ENCODE measurements at regions not wholly inside any gene's neighbourhood (a gene's known extent, or its start where the extent isn't known, plus 50 kb on each side); places are given as distances from the start of the nearest gene placed in this dataset.

DNA sequence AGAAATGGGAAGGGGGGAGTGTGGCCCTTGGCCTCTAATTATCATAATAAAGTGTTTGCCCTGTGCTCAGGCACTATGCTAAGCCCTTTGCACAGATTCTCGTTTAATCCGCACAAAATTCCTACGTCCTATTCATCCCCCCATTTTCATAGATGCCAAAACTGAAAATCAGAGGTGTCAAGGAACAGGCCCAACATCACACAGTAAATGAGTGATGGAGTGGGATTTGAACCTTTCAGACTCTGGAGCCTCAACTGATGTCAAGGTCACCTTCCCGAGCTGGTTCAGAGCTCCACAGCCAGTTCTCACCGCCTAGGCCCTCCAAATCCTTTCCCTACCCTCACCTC is 80.7 kb downstream of the IRF2BPL start:
- peak overlapping the region; percentile 23 for H3K27ac ChIP-seq (ENCODE audit: low read length)
- Mint-ChIP-seq H3K27me3 (ENCODE audit: low read depth in 2 of 2) (no peaks in the 10 kb centered on the region), H3K4me3 (no peak overlapping the region), H3K27ac (peak overlapping the region; percentile 89), H3K4me1 (peaks cover 13 to 23% of the 10 kb centered on the region in 2 donors), H3K36me3 (no peaks in the 10 kb centered on the region), H3K9me3 (no peaks in the 10 kb centered on the region)
- DNase-seq (no peak), ATAC-seq (no peak)
- no peak overlapping the region for H3K4me3 ChIP-seq (ENCODE audit: low read length)
- intact Hi-C loops (cut with micrococcal nuclease) = loop anchor here (1.0 kb wide), 1 partner anchor 13 kb away; no protein-coding TSS in a partner anchor
- H3K4me1 ChIP-seq (ENCODE audit: control insufficient read depth, insufficient read depth, low read length) = peaks cover 32% of the 10 kb centered on the region
- TF ChIP-seq, protein P1, sequence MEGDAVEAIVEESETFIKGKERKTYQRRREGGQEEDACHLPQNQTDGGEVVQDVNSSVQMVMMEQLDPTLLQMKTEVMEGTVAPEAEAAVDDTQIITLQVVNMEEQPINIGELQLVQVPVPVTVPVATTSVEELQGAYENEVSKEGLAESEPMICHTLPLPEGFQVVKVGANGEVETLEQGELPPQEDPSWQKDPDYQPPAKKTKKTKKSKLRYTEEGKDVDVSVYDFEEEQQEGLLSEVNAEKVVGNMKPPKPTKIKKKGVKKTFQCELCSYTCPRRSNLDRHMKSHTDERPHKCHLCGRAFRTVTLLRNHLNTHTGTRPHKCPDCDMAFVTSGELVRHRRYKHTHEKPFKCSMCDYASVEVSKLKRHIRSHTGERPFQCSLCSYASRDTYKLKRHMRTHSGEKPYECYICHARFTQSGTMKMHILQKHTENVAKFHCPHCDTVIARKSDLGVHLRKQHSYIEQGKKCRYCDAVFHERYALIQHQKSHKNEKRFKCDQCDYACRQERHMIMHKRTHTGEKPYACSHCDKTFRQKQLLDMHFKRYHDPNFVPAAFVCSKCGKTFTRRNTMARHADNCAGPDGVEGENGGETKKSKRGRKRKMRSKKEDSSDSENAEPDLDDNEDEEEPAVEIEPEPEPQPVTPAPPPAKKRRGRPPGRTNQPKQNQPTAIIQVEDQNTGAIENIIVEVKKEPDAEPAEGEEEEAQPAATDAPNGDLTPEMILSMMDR (IDR thresholded peaks at IDR 0.05) = no peak
- H3K36me3 ChIP-seq (ENCODE audit: control insufficient read depth, insufficient read depth, low read length) = no peaks in the 10 kb centered on the region
- no peaks in the 10 kb centered on the region for H3K9me3 ChIP-seq (ENCODE audit: control insufficient read depth, insufficient read depth, low read length)
- H3K27me3 ChIP-seq (ENCODE audit: control insufficient read depth, insufficient read depth, low read length) = no peaks in the 10 kb centered on the region
- 95% methylated on average over 4 of the region's 5 CpGs for WGBS (ENCODE audit: insufficient coverage)

DNA sequence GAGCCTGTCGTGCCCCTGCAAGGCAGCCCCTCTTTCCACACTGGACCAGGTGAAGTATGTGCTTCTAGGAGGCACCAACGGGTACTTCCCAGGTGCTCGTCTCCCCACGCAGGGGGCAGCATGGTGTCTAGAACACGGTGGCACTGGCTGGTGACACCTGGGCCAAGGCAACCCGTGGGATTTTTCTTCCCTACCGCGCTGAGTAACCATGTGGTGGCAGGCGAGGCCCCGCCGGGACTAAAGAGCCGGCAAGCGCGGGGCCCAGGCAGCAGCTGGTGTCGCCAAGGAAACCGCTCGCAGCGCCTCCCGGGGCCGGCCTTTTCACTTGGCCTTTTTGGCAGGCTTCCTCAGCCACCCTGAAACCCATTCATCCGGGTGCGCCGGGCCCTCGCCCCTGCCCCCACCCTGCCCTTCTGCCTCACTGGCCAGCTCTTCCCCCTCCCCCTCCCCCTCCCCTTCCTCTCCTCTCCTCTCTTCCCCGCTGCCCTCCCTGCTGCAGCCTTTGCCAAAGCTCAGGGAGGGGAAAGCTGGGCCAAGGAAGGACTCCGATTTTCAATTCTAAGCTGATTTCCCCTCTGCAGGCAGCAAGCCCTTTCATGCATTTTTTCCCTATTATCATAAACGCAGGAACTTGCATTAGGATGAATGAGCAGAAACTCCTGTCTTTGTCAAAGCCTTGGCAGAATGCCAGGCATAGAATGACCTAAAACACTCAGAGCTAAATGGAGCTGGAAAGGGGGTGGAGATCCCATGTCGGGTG is 81.2 kb downstream of the IRF2BPL start:
- no peaks in the 10 kb centered on the region for H3K27me3 Mint-ChIP-seq (ENCODE audit: low read depth in 2 of 2)
- ATAC-seq (peak; percentile 86 to 97 (median 91)), DNase-seq (peak; percentile 68 to 90)
- intact Hi-C loops (cut with micrococcal nuclease) = loop anchor here (1.0 kb wide), 1 partner anchor 14 kb away; no protein-coding TSS in a partner anchor
- no peaks in the 10 kb centered on the region for H3K9me3 Mint-ChIP-seq
- Histone ChIP-seq H3K27me3 (ENCODE audit: control insufficient read depth, insufficient read depth, low read length) (no peaks in the 10 kb centered on the region), H3K9me3 (ENCODE audit: control insufficient read depth, insufficient read depth, low read length) (no peaks in the 10 kb centered on the region), H3K27ac (ENCODE audit: low read length) (peak overlapping the region; percentile 34), H3K36me3 (ENCODE audit: control insufficient read depth, insufficient read depth, low read length) (no peaks in the 10 kb centered on the region), H3K4me3 (ENCODE audit: low read length) (no peak overlapping the region), H3K4me1 (ENCODE audit: control insufficient read depth, insufficient read depth, low read length) (peaks cover 29% of the 10 kb centered on the region)
- no peaks in the 10 kb centered on the region for H3K36me3 Mint-ChIP-seq
- H3K27ac Mint-ChIP-seq = peak overlapping the region; percentile 89
- peak overlapping the region; percentile 37 for H3K4me3 Mint-ChIP-seq
- 6% methylated on average over 28 of the region's 28 CpGs for WGBS (ENCODE audit: insufficient coverage)
- H3K4me1 Mint-ChIP-seq = peaks cover 13 to 23% of the 10 kb centered on the region in 2 donors
- TF ChIP-seq, protein P1 (IDR thresholded peaks at IDR 0.05) = peak; percentile 44

DNA sequence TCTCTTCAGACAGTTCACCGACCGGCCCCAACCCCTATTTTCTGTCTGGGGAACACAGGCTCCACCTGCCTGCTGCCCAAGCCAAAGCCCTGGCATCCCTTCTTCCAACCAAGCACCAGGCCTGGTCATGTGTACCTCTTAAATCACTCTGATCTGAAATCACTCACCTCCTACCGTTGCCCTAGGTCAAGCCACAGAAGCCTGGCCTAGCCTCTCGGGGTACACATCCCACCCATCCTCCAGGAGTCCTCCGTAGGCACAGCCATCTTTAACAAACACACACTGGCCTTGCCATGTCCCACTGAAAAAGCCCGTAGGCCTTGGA is 81.8 kb downstream of the IRF2BPL start:
- WGBS (ENCODE audit: insufficient coverage) = 78% methylated on average over 6 of the region's 6 CpGs
- peak overlapping the region; percentile 37 for H3K4me3 Mint-ChIP-seq
- Histone ChIP-seq H3K9me3 (ENCODE audit: control insufficient read depth, insufficient read depth, low read length) (no peaks in the 10 kb centered on the region), H3K4me1 (ENCODE audit: control insufficient read depth, insufficient read depth, low read length) (peaks cover 29% of the 10 kb centered on the region), H3K27me3 (ENCODE audit: control insufficient read depth, insufficient read depth, low read length) (no peaks in the 10 kb centered on the region), H3K36me3 (ENCODE audit: control insufficient read depth, insufficient read depth, low read length) (no peaks in the 10 kb centered on the region), H3K27ac (ENCODE audit: low read length) (peak overlapping the region; percentile 34), H3K4me3 (ENCODE audit: low read length) (no peak overlapping the region)
- TF ChIP-seq, protein P1 (IDR thresholded peaks at IDR 0.05) = no peak
- no peaks in the 10 kb centered on the region for H3K27me3 Mint-ChIP-seq (ENCODE audit: low read depth in 2 of 2)
- DNase-seq = no peak
- peak overlapping the region; percentile 89 for H3K27ac Mint-ChIP-seq
- peak in 1 of 3 donors; percentile 10 for ATAC-seq
- no peaks in the 10 kb centered on the region for H3K9me3 Mint-ChIP-seq
- no peaks in the 10 kb centered on the region for H3K36me3 Mint-ChIP-seq
- H3K4me1 Mint-ChIP-seq = peaks cover 13 to 23% of the 10 kb centered on the region in 2 donors
- intact Hi-C loops (cut with micrococcal nuclease) = loop anchor here (1.0 kb wide), 1 partner anchor 15 kb away; no protein-coding TSS in a partner anchor

DNA sequence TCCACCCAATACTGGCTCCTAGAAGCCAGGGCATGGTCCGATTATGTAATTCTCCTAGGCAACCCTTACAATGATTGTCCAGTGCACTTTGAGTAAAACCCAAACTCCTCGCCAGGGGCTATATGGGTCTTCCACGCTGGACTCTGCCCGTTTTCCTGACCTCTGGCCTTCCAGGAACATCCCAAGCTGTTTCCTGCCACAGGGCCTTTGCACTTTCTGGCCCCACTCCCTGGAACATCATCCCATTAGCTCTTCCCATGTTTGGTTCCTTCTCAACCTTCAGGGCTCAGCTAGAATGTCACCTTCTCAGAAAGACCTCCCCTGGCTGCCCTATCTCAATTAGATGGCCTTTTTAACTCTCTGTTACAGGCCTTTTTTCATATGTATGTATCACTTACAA is 85.4 kb downstream of the IRF2BPL start:
- peaks cover 17% of the 10 kb centered on the region for H3K4me1 ChIP-seq (ENCODE audit: control insufficient read depth, insufficient read depth, low read length)
- intact Hi-C loops (cut with micrococcal nuclease) = no loop called here

More for the DNA sequence above, 85.4 kb downstream of the IRF2BPL start:
- DNase-seq = no peak
- ATAC-seq = no peak
- Histone ChIP-seq H3K27me3 (ENCODE audit: control insufficient read depth, insufficient read depth, low read length) (no peaks in the 10 kb centered on the region), H3K27ac (ENCODE audit: low read length) (no peak overlapping the region), H3K36me3 (ENCODE audit: control insufficient read depth, insufficient read depth, low read length) (no peaks in the 10 kb centered on the region), H3K9me3 (ENCODE audit: control insufficient read depth, insufficient read depth, low read length) (no peaks in the 10 kb centered on the region), H3K4me3 (ENCODE audit: low read length) (no peak overlapping the region)
- Mint-ChIP-seq H3K9me3 (no peaks in the 10 kb centered on the region), H3K4me1 (peaks cover 13 to 15% of the 10 kb centered on the region in 2 donors), H3K27me3 (ENCODE audit: low read depth in 2 of 2) (peaks cover 0 to 2% of the 10 kb centered on the region in 2 donors), H3K36me3 (no peaks in the 10 kb centered on the region), H3K4me3 (no peak overlapping the region), H3K27ac (no peak overlapping the region)
- 92% methylated on average over 4 of the region's 4 CpGs for WGBS (ENCODE audit: insufficient coverage)
- TF ChIP-seq, protein P1 (IDR thresholded peaks at IDR 0.05) = no peak
